NCI-H748 (cell line): ENCODE measurements at regions not wholly inside any gene's neighbourhood (a gene's known extent, or its start where the extent isn't known, plus 50 kb on each side); places are given as distances from the start of the nearest gene placed in this dataset.
A peak's percentile ranks its signal among the peaks of the same experiment; 100 is the strongest.

ENCODE experiments used
- DNase-seq: peaks from one replicate; lab custom pipeline; 2025; ENCODE audit not compliant: unreplicated experiment; lab: John Stamatoyannopoulos, UW

- DNase-seq = no peak
Observed at GRCh38 chr13:106052200-106052767, 483.2 kb downstream of the EFNB2 start.

GRCh38 chr13:106049171-106049570 is 486.3 kb downstream of the EFNB2 start:
- no peak for DNase-seq

GRCh38 chr13:106048386-106048785 is 487.1 kb downstream of the EFNB2 start:
- no peak for DNase-seq

GRCh38 chr13:106047859-106048258 is 487.6 kb downstream of the EFNB2 start:
- DNase-seq = no peak

GRCh38 chr13:106042996-106043581 is 492.4 kb downstream of the EFNB2 start:
- DNase-seq = peak; percentile 40

GRCh38 chr13:106041445-106041844 is 494.0 kb downstream of the EFNB2 start:
- no peak for DNase-seq

- no peak for DNase-seq
Observed at GRCh38 chr13:106038752-106039151, 496.7 kb downstream of the EFNB2 start.

GRCh38 chr13:106036870-106037269 is 498.6 kb downstream of the EFNB2 start:
- DNase-seq = peak; percentile 34

- DNase-seq = no peak
Observed at GRCh38 chr13:106034201-106034600, 501.3 kb downstream of the EFNB2 start.

GRCh38 chr13:106033659-106034058 is 501.8 kb downstream of the EFNB2 start:
- DNase-seq = no peak

GRCh38 chr13:106032441-106032840 is 503.0 kb downstream of the EFNB2 start:
- DNase-seq = no peak

GRCh38 chr13:106029676-106030290 is 505.7 kb downstream of the EFNB2 start:
- DNase-seq = no peak

- DNase-seq = no peak
Observed at GRCh38 chr13:106028911-106029310, 506.6 kb downstream of the EFNB2 start.

GRCh38 chr13:106011600-106011999 is 523.9 kb downstream of the EFNB2 start:
- DNase-seq = no peak

GRCh38 chr13:106010836-106011235 is 524.6 kb downstream of the EFNB2 start:
- DNase-seq = no peak

GRCh38 chr13:106008540-106008939 is 526.9 kb downstream of the EFNB2 start:
- DNase-seq = no peak

- DNase-seq = no peak
Observed at GRCh38 chr13:106007156-106007555, 528.3 kb downstream of the EFNB2 start.

GRCh38 chr13:106003651-106004050 is 531.8 kb downstream of the EFNB2 start:
- peak; percentile 71 for DNase-seq

GRCh38 chr13:106001443-106001842 is 534.0 kb downstream of the EFNB2 start:
- no peak for DNase-seq

GRCh38 chr13:105997581-105998550 is 537.6 kb downstream of the EFNB2 start:
- DNase-seq = peak; percentile 58

GRCh38 chr13:105996391-105997025 is 539.0 kb downstream of the EFNB2 start:
- DNase-seq = no peak
